Liver (tissue), 3 donors: ENCODE measurements at regions not wholly inside any gene's neighbourhood (a gene's known extent, or its start where the extent isn't known, plus 50 kb on each side); places are given as distances from the start of the nearest gene placed in this dataset.
"Not testable (repeated sequence)": the region's sequence is repeated elsewhere in the genome, so short reads cannot be mapped to it uniquely, and the experiment has no call there.

Experiments used
- HNF4G ChIP-seq: IDR thresholded peaks from 2 replicates; pipeline ENCODE4 v1.6.1; 2016; ENCODE audit warnings: antibody characterized with exemption
- JUND ChIP-seq, 2 donors: IDR thresholded peaks; 2 replicates each; pipeline ENCODE4 v1.6.1; 2016; ENCODE audit warnings: antibody characterized with exemption in 2 of 2
- SP1 ChIP-seq: IDR thresholded peaks from 2 replicates; pipeline ENCODE4 v1.6.1; 2018; ENCODE audit warnings: antibody characterized with exemption, mild to moderate bottlenecking
- YY1 ChIP-seq: IDR thresholded peaks from 2 replicates; pipeline ENCODE4 v1.6.1; 2016; ENCODE audit warnings: antibody characterized with exemption, mild to moderate bottlenecking
- TF ChIP-seq, protein P1 (sequence below): fragments of 150-350 bp; IDR thresholded peaks from 2 replicates; pipeline ENCODE4 v1.5.1; 2017; ENCODE audit warnings: improper control_type of control experiment, low read depth, low read length; ENCODE audit not compliant: missing input control
- donor health status: healthy.
- donor health status: healthy.

DNA sequence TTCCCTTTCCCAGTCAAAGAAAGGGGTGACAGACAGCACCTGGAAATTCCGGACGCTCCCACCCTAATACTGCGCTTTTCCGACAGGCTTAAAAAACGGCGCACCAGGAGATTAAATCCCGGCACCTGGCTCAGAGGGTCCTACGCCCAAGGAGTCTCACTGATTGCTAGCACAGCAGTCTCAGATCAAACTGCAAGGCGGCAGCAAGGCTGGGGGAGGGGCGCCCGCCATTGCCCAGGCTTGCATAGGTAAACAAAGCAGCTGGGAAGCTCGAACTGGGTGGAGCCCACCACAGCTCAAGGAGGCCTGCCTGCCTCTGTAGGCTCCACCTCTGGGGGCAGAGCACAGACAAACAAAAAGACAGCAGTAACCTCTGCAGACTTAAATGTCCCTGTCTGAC, 585.7 kb downstream of the TBC1D32 start:
- not testable (repeated sequence) for TF ChIP-seq SP1; YY1; JUND (IDR thresholded peaks at IDR 0.05); HNF4G
- TF ChIP-seq, protein P1, sequence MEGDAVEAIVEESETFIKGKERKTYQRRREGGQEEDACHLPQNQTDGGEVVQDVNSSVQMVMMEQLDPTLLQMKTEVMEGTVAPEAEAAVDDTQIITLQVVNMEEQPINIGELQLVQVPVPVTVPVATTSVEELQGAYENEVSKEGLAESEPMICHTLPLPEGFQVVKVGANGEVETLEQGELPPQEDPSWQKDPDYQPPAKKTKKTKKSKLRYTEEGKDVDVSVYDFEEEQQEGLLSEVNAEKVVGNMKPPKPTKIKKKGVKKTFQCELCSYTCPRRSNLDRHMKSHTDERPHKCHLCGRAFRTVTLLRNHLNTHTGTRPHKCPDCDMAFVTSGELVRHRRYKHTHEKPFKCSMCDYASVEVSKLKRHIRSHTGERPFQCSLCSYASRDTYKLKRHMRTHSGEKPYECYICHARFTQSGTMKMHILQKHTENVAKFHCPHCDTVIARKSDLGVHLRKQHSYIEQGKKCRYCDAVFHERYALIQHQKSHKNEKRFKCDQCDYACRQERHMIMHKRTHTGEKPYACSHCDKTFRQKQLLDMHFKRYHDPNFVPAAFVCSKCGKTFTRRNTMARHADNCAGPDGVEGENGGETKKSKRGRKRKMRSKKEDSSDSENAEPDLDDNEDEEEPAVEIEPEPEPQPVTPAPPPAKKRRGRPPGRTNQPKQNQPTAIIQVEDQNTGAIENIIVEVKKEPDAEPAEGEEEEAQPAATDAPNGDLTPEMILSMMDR: not testable (repeated sequence)
